GM12878 (cell line): ENCODE measurements at regions not wholly inside any gene's neighbourhood (a gene's known extent, or its start where the extent isn't known, plus 50 kb on each side); places are given as distances from the start of the nearest gene placed in this dataset.

Experiments used
- ATAC-seq: fragments of 200-7000 bp; cut with Tn5 transposase; 3 replicates; pipeline ENCODE4 v1.9.1; 2020; ENCODE audit warnings: mild to moderate bottlenecking, moderate library complexity
- BruUV-seq: library from RNA; stranded (reverse); fragments of 400-500 nt; replicated peaks from 2 replicates; lab custom pipeline; 2021; lab: Mats Ljungman, UMichigan
- CTCF ChIA-PET: fragments of 300-600 bp; sonication (Branson Sonifier 250); formaldehyde crosslinking; extraction: SDS; loops from one replicate; lab custom pipeline; 2021; ENCODE audit warnings: inconsistent platforms; lab: Yijun Ruan, JAX
- POLR2A ChIA-PET: fragments of 350-600 bp; formaldehyde crosslinking; extraction: SDS; loops from one replicate; lab custom pipeline; 2021; ENCODE audit warnings: inconsistent platforms; lab: Charles Lee
- RAD21 ChIA-PET: fragments of 300-600 bp; sonication (Branson Sonifier 250); formaldehyde crosslinking; loops from one replicate; lab custom pipeline; 2023; ENCODE audit warnings: antibody characterized with exemption; ENCODE audit not compliant: unreplicated experiment; lab: Charles Lee
- SMC1A ChIA-PET: fragments of 300-600 bp; sonication (Branson Sonifier 250); formaldehyde crosslinking; loops from one replicate; lab custom pipeline; 2023; ENCODE audit not compliant: unreplicated experiment, uncharacterized antibody; lab: Charles Lee
- DNase-seq: peaks from one replicate; pipeline ENCODE4 v3.0.0-alpha.2; 2011; ENCODE audit warnings: low read depth, low spot score
- FAIRE-seq: peaks from 3 replicates; lab custom pipeline; 2011; peaks lifted over from hg19 to GRCh38; lab: Jason Lieb, UNC
- H2AFZ ChIP-seq: 2 replicates; pipeline ENCODE4 v1.6.0; 2011; ENCODE audit warnings: low read depth, low read length, control low read depth; ENCODE audit not compliant: control insufficient read depth
- H3K27ac ChIP-seq: 2 replicates; pipeline ENCODE4 v1.5.1; 2011; ENCODE audit warnings: control low read depth; ENCODE audit not compliant: control insufficient read depth, insufficient read depth
- H3K27me3 ChIP-seq, 2 experiments: replicated peaks in 1 of 2; 2 replicates each; pipeline versions ENCODE4 v1.6.0 to v1.6.1; 2011; ENCODE audit warnings: low read length in 1 of 2; ENCODE audit not compliant: control insufficient read depth in 2 of 2, insufficient read depth in 2 of 2
- H3K36me3 ChIP-seq, 2 experiments: 2 replicates each; pipeline ENCODE4 v1.5.1; 2011; ENCODE audit warnings: low read length in 1 of 2; ENCODE audit not compliant: control insufficient read depth in 2 of 2, insufficient read depth in 2 of 2
- H3K4me1 ChIP-seq: 2 replicates; pipeline ENCODE4 v1.6.1; 2011; ENCODE audit warnings: mild to moderate bottlenecking, low read length, moderate library complexity, mixed read lengths; ENCODE audit not compliant: control insufficient read depth, insufficient read depth
- H3K4me2 ChIP-seq: 2 replicates; pipeline ENCODE4 v1.6.0; 2011; ENCODE audit warnings: control low read depth; ENCODE audit not compliant: control insufficient read depth, insufficient read depth
- H3K4me3 ChIP-seq: fragments of 200-600 bp; sonication (generic); 2 replicates; pipeline ENCODE4 v1.5.1; 2016
- H3K79me2 ChIP-seq: 2 replicates; pipeline ENCODE4 v1.6.0; 2011; ENCODE audit warnings: low read length; ENCODE audit not compliant: control insufficient read depth, insufficient read depth
- H3K9ac ChIP-seq: 2 replicates; pipeline ENCODE4 v1.8.0; 2011; ENCODE audit warnings: low read length, control low read depth, mixed read lengths; ENCODE audit not compliant: control insufficient read depth, insufficient read depth
- H3K9me3 ChIP-seq: replicated peaks from 3 replicates; pipeline ENCODE4 v1.5.1; 2011; ENCODE audit warnings: mild to moderate bottlenecking, low read length; ENCODE audit not compliant: control insufficient read depth, insufficient read depth
- H4K20me1 ChIP-seq: 2 replicates; pipeline ENCODE4 v1.6.0; 2011; ENCODE audit not compliant: control insufficient read depth, insufficient read depth
- EP300 ChIP-seq, 2 experiments: fragments of 150-350 bp in 1 of 2; IDR thresholded peaks; 2 replicates each; pipeline ENCODE4 v1.6.1; 2011 to 2012; ENCODE audit warnings: low read depth in 2 of 2, low read length in 2 of 2, borderline replicate concordance in 1 of 2, improper control_type of control experiment in 1 of 2, inconsistent platforms in 1 of 2; ENCODE audit not compliant: control insufficient read depth in 1 of 2
- IKZF2 ChIP-seq, 2 experiments: fragments of 450-650 bp; IDR thresholded peaks; 2 replicates each; pipeline ENCODE4 v1.6.1; 2017; ENCODE audit warnings: mild to moderate bottlenecking in 2 of 2, moderate library complexity in 2 of 2
- NFIC ChIP-seq: IDR thresholded peaks from 2 replicates; pipeline ENCODE4 v1.6.1; 2012; ENCODE audit warnings: low read depth, mild to moderate bottlenecking, inconsistent platforms, low read length, moderate library complexity
- SMC3 ChIP-seq: IDR thresholded peaks from 2 replicates; pipeline ENCODE4 v1.6.1; 2011; ENCODE audit warnings: low read length, improper control_type of control experiment, borderline replicate concordance
- WGBS: methylation state at CpG from one replicate; pipeline ENCODE4 v1.1.6; 2016; ENCODE audit warnings: low lambda C conversion rate; ENCODE audit not compliant: insufficient replicate concordance, insufficient coverage; ENCODE audit errors: missing lambda C conversion rate; 5-methylcytosine and 5-hydroxymethylcytosine counted together
- in situ Hi-C: fragments of 300-500 bp; cut with MboI; formaldehyde crosslinking; loops from 9 replicates; pipeline ENCODE4 v1.14.3; 2018; ENCODE audit warnings: mixed read lengths
- intact Hi-C: fragments of 100-400 bp; cut with micrococcal nuclease; formaldehyde crosslinking; loops from one replicate; pipeline ENCODE4 v1.14.2; 2022; ENCODE audit not compliant: unreplicated experiment
- TF ChIP-seq, protein P1 (sequence below): fragments of 450-650 bp; conservative IDR thresholded peaks from 2 replicates; pipeline ENCODE4 v1.6.1; 2017; ENCODE audit warnings: mild to moderate bottlenecking, moderate library complexity
- TF ChIP-seq, protein P2 (sequence below): fragments of 450-650 bp; IDR thresholded peaks from 2 replicates; pipeline ENCODE4 v1.6.1; 2017; ENCODE audit warnings: mild to moderate bottlenecking, moderate library complexity
- TF ChIP-seq, protein P3 (sequence below): IDR thresholded peaks from 2 replicates; pipeline ENCODE4 v1.6.1; 2011; ENCODE audit warnings: borderline replicate concordance, low read depth, mild to moderate bottlenecking, moderate library complexity, low read length; ENCODE audit not compliant: insufficient read depth, poor library complexity, severe bottlenecking

DNA sequence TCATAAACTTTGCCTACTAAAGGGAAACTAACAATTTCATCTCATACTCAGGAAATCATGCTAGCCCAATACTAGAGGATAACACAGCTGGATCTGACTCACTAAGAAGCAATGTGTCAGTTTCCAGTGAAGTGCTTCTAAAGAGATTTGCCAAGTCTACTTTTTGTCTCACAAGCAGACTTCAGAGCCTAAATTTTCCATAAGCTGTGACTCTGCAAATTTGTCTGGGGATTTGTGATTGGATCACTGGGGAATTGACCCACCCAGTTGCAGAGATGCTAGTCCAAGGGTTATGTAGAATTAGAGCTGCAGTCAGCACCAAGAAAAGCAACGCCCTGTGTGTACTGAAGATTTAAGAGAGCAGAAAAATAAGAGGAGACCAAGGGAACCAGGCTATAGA, 647.1 kb downstream of the NTRK3 start:
- H3K4me1 ChIP-seq, result no peaks in the 10 kb centered on the region
- no peak for DNase-seq
- FAIRE-seq, result no peak
- in situ Hi-C loops (no loop called here), intact Hi-C loops (loop anchor here (5.0 kb wide), 1 partner anchor 1752 kb away; no protein-coding TSS in a partner anchor)
- TF ChIP-seq, protein P1, sequence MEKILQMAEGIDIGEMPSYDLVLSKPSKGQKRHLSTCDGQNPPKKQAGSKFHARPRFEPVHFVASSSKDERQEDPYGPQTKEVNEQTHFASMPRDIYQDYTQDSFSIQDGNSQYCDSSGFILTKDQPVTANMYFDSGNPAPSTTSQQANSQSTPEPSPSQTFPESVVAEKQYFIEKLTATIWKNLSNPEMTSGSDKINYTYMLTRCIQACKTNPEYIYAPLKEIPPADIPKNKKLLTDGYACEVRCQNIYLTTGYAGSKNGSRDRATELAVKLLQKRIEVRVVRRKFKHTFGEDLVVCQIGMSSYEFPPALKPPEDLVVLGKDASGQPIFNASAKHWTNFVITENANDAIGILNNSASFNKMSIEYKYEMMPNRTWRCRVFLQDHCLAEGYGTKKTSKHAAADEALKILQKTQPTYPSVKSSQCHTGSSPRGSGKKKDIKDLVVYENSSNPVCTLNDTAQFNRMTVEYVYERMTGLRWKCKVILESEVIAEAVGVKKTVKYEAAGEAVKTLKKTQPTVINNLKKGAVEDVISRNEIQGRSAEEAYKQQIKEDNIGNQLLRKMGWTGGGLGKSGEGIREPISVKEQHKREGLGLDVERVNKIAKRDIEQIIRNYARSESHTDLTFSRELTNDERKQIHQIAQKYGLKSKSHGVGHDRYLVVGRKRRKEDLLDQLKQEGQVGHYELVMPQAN, result no peak
- no peak for TF ChIP-seq NFIC
- no TSS peak for BruUV-seq
- CTCF ChIA-PET, result interaction anchor here (0.7 to 1.4 kb wide), 2 partner anchors 14 to 635 kb away, joined by 3 read pairs; no protein-coding TSS in a partner anchor
- RAD21 ChIA-PET, result no interaction called here
- H4K20me1 ChIP-seq, result no peaks in the 10 kb centered on the region
- H3K27ac ChIP-seq, result no peak overlapping the region
- ATAC-seq, result no peak
- no peak overlapping the region for H2AFZ ChIP-seq
- H3K79me2 ChIP-seq, result no peaks in the 10 kb centered on the region
- no peaks in the 10 kb centered on the region for H3K9me3 ChIP-seq
- 0% methylated on average over 1 of the region's 1 CpG for WGBS
- H3K27me3 ChIP-seq, result no peaks in the 10 kb centered on the region
- POLR2A ChIA-PET, result no interaction called here
- SMC1A ChIA-PET, result no interaction called here
- no peaks in the 10 kb centered on the region for H3K36me3 ChIP-seq
- H3K4me3 ChIP-seq, result no peak overlapping the region
- no peak overlapping the region for H3K4me2 ChIP-seq
- H3K9ac ChIP-seq, result no peak overlapping the region

DNA sequence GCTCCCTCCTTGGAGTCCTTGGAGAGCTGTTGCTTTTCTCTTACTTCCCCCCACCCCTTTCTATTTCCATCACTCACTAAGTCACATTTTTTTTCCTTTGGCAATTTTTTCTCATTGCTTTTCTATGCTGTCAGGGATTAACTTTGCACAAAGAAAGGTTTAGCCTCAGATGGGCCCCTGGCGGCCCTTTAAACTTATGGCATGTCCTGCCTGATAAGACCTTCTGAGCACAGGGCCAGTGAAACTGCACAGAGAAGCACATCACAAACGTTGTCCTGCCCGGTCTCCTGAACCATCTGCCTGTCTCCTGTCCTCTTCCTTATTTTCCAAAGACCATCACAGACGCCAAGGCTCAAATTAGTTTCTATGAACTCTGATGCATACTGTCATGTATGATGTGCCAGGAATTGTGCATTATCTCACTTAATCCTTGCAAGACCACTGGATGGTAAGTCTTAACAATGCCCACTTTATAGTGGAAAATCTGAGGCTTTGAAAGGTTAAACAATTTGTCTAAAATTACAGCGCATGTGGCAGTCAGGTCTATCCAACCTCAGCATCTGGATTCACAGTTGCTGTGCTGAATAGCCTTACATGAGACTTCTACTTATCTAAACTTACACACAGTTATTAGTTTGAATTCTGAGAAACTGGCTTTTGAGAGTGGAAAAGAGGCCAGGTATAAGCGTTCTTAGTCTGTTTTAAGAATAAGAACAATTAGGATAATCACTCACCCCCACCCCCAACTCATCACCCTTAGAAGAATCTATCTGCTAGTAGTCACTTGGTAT, 648.1 kb downstream of the NTRK3 start:
- ChIA-PET RAD21 (no interaction called here), CTCF (interaction anchor here (1.4 kb wide), 1 partner anchor 13 kb away, joined by 3 read pairs; no protein-coding TSS in a partner anchor), POLR2A (no interaction called here), SMC1A (no interaction called here)
- H3K9me3 ChIP-seq, result no peaks in the 10 kb centered on the region
- no peaks in the 10 kb centered on the region for H3K4me1 ChIP-seq
- intact Hi-C loops, result loop anchor here (5.0 kb wide), 1 partner anchor 1751 kb away; no protein-coding TSS in a partner anchor
- no peak overlapping the region for H3K4me3 ChIP-seq
- WGBS, result 17% methylated on average over 6 of the region's 6 CpGs
- no peak overlapping the region for H3K27ac ChIP-seq
- no TSS peak for BruUV-seq
- no peak overlapping the region for H2AFZ ChIP-seq
- ATAC-seq (no peak), DNase-seq (no peak), FAIRE-seq (no peak)
- H3K27me3 ChIP-seq, result no peaks in the 10 kb centered on the region
- H3K36me3 ChIP-seq, result no peaks in the 10 kb centered on the region
- no peak overlapping the region for H3K9ac ChIP-seq
- no peaks in the 10 kb centered on the region for H4K20me1 ChIP-seq
- H3K4me2 ChIP-seq, result no peak overlapping the region
- no peaks in the 10 kb centered on the region for H3K79me2 ChIP-seq
- in situ Hi-C loops, result no loop called here
- TF ChIP-seq EP300 (IDR thresholded peaks at IDR 0.05; ENCODE audit: borderline replicate concordance in 1 of 2, control insufficient read depth in 1 of 2, low read depth in 2 of 2, low read length in 2 of 2) (no peak), IKZF2 (IDR thresholded peaks at IDR 0.05) (no peak), SMC3 (no peak)
- TF ChIP-seq, protein P2, sequence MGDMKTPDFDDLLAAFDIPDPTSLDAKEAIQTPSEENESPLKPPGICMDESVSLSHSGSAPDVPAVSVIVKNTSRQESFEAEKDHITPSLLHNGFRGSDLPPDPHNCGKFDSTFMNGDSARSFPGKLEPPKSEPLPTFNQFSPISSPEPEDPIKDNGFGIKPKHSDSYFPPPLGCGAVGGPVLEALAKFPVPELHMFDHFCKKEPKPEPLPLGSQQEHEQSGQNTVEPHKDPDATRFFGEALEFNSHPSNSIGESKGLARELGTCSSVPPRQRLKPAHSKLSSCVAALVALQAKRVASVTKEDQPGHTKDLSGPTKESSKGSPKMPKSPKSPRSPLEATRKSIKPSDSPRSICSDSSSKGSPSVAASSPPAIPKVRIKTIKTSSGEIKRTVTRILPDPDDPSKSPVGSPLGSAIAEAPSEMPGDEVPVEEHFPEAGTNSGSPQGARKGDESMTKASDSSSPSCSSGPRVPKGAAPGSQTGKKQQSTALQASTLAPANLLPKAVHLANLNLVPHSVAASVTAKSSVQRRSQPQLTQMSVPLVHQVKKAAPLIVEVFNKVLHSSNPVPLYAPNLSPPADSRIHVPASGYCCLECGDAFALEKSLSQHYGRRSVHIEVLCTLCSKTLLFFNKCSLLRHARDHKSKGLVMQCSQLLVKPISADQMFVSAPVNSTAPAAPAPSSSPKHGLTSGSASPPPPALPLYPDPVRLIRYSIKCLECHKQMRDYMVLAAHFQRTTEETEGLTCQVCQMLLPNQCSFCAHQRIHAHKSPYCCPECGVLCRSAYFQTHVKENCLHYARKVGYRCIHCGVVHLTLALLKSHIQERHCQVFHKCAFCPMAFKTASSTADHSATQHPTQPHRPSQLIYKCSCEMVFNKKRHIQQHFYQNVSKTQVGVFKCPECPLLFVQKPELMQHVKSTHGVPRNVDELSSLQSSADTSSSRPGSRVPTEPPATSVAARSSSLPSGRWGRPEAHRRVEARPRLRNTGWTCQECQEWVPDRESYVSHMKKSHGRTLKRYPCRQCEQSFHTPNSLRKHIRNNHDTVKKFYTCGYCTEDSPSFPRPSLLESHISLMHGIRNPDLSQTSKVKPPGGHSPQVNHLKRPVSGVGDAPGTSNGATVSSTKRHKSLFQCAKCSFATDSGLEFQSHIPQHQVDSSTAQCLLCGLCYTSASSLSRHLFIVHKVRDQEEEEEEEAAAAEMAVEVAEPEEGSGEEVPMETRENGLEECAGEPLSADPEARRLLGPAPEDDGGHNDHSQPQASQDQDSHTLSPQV, result no peak
- TF ChIP-seq, protein P3, sequence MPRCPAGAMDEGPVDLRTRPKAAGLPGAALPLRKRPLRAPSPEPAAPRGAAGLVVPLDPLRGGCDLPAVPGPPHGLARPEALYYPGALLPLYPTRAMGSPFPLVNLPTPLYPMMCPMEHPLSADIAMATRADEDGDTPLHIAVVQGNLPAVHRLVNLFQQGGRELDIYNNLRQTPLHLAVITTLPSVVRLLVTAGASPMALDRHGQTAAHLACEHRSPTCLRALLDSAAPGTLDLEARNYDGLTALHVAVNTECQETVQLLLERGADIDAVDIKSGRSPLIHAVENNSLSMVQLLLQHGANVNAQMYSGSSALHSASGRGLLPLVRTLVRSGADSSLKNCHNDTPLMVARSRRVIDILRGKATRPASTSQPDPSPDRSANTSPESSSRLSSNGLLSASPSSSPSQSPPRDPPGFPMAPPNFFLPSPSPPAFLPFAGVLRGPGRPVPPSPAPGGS, result no peak
